NCI-H1694 treated with DMSO at 0.1 percent for 48 hours (cell line): ENCODE measurements at regions not wholly inside any gene's neighbourhood (a gene's known extent, or its start where the extent isn't known, plus 50 kb on each side); places are given as distances from the start of the nearest gene placed in this dataset.
"Not testable (repeated sequence)": the region's sequence is repeated elsewhere in the genome, so short reads cannot be mapped to it uniquely, and the experiment has no call there.

Experiments used
- DNase-seq: peaks from one replicate; lab custom pipeline; 2025; lab: John Stamatoyannopoulos, UW

DNA sequence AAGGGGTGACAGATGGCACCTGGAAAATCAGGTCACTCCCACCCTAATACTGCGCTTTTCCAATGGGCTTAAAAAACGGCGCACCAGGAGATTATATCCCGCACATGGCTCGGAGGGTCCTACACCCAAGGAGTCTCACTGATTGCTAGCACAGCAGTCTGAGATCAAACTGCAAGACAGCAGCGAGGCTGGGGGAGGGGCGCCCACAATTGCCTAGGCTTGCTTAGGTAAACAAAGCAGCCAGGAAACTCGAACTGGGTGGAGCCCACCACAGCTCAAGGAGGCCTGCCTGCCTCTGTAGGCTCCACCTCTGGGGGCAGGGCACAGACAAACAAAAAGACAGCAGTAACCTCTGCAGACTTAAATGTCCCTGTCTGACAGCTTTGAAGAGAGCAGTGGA lies 205.7 kb upstream of the HTR1E start:
- not testable (repeated sequence) for DNase-seq

GRCh38 chr6:86730772-86731171 lies 206.6 kb upstream of the HTR1E start:
- not testable (repeated sequence) for DNase-seq

GRCh38 chr6:86730216-86730615 lies 207.1 kb upstream of the HTR1E start:
- DNase-seq: no peak

DNA sequence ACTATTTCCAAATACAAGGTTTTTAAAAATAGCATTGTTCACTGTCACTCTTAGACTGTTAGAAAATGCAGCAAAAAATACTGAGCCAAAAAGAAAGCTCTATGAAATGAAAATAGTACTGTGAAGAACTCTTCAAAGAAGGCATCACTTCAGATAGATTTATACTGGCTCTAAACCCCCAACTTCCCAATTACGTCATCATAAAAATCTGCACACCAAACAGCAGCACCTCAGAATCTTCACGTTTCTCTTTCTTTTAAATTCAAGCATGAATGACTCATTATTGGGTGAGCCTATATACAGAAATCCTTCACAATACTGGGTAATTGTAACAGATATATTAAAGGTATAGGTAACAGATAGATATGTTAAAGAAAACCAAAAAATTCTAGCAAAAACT lies 208.4 kb upstream of the HTR1E start:
- no peak for DNase-seq

GRCh38 chr6:86724695-86725094 lies 212.6 kb upstream of the HTR1E start:
- no peak for DNase-seq

DNA sequence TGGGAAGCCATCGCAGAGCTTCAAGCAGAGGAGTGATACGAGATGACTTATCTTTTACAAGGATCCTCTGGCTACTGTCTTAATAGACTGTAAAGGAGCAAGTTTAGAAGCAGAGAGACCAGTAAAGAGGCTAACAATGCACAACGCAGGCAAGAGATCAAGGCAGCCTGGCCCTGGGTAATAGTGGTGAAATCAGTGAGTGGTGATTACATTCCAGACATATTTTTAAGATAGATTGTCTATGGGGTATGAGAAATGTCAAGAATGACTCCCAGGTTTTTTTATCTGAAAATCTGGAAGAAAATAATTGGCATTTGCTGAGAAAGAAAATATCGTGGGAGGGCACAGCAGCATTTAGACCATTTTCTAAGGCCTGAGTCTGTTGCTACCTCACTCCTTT lies 213.6 kb upstream of the HTR1E start:
- no peak for DNase-seq

- no peak for DNase-seq
Measured at GRCh38 chr6:86723151-86723550, 214.2 kb upstream of the HTR1E start.

DNA sequence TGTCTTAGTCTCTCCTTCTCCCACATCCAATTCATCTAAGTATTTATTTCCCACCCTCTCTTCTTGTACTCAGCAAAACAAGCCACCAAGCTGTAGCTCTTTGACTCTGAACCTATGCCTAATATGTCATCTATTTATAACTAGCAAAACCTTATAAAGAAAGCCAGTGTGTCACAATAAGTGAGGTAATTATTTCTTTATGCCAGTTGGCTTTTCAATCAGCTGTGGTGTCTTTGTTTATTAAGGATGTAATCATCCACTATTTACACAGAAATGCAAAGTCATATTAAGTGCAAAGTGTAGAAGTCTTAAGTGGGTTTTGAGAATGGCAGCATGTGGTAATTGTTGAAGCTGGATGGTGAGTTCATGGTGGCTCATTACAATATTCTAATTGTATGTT lies 215.2 kb upstream of the HTR1E start:
- no peak for DNase-seq

GRCh38 chr6:86715676-86716075 lies 221.7 kb upstream of the HTR1E start:
- DNase-seq: no peak

DNA sequence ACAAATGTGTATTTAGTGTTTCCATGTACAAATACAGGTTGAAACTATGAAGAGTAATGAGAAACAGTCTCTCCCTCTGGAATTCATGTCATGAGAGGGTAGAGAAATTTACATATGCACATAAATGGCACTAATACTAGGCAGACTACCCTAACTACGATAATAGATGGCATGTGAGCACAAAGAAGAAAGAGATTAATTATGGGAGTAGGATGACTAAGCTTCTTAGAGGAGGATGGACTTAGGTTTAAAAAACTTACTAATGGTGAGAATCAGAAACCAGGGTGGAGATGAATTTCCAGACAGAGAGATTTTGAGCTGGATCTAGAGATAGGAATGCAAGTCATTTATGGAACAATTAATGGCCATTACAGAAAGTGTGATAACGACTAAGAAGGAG lies 225.3 kb upstream of the HTR1E start:
- DNase-seq: no peak

- DNase-seq: no peak
Measured at GRCh38 chr6:86707545-86708120, 229.7 kb upstream of the HTR1E start.

- no peak for DNase-seq
Measured at GRCh38 chr6:86706449-86706848, 230.9 kb upstream of the HTR1E start.

GRCh38 chr6:86701228-86701627 lies 236.1 kb upstream of the HTR1E start:
- not testable (repeated sequence) for DNase-seq

DNA sequence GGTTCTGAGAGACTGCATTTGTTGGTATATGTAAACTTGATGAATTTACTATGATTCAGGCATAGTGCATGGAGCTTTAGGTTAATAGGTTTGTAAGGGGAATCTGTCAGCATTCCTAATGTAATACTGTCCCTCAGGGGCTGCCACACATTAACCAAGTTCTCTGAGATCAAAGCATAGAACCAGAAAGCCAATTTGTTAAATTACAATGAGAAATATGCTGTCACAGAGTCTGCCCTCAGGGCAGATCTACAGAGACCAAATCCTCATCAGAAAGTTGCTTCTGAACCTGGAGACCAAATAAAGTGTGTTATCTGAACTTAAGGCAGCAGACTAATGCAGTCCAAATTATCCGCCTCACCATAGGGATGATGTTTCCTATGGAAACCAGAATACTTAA lies 250.8 kb upstream of the HTR1E start:
- no peak for DNase-seq

- DNase-seq: no peak
Measured at GRCh38 chr6:86685230-86685797, 252.0 kb upstream of the HTR1E start.

DNA sequence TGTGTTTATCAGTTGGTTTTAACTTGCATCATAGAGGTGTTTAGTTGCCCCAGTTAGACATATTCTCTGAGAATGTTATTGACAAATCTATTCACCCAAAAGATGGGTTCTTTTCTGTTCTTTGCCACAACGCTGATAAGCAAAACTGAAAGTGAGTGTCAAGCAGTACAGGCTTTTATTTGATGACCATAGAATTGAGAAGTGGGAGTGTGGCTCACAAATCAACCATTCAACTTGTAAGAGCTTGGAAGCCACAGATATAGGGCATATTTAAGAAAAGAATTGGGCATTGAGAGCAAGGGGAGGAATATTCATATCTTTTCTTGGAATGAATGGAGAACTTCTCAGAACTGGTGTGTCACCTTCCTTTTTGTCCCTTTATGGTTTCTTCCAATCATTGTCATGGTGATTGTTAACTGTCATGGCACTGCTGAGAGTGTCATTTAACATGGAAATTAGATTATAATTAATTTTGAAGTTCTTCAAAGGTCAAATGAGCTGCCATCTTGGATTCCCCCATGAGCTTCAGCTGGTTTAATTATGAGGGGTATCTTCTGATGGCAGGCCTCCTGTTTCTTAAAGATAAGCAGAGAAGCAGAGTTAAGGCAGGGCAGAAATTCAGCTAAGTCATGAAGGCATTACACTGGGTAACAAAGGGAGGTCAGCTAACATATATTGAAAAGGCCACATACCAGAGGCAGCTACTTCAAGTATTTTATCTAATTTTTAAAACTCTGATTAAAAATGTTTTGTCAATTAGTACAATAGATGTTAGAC lies 254.0 kb upstream of the HTR1E start:
- no peak for DNase-seq

- no peak for DNase-seq
Measured at GRCh38 chr6:86682297-86682696, 255.0 kb upstream of the HTR1E start.

- DNase-seq: not testable (repeated sequence)
Measured at GRCh38 chr6:86681140-86681539, 256.2 kb upstream of the HTR1E start.

DNA sequence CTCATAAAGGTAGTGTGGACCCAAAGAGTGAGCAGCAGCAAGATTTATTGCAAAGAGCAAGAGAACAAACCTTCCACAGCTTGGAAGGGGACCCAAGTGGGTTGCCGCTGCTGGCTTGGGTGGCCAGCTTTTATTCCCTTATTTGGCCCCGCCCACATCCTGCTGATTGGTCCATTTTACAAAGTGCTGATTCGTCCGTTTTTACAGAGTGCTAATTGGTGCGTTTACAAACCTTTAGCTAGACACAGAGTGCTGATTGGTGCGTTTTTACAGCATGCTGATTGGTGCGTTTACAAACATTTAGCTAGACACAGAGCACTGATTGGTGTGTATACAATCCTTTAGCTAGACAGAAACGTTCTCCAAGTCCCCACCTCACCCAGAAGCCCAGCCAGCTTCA lies 265.2 kb upstream of the HTR1E start:
- DNase-seq: not testable (repeated sequence)

DNA sequence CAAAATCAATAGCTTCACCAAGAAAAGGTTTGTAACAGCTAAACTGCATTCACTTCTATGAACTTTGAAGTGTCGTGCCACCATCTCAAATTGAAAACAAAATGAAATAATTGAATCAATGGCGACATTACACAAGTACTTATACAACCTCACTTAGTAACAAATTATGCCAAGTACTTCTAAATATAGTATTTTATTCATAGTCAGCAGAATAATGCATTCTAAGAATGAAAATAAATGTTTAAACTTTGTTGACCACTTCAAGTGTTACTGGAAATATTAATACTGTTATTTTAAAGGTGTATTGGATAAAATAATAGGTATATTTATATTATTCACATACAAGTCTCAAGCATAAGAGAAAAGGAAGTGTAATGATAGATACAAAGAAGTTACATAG lies 280.1 kb upstream of the HTR1E start:
- no peak for DNase-seq

- no peak for DNase-seq
Measured at GRCh38 chr6:86629123-86629522, 308.2 kb upstream of the HTR1E start.

DNA sequence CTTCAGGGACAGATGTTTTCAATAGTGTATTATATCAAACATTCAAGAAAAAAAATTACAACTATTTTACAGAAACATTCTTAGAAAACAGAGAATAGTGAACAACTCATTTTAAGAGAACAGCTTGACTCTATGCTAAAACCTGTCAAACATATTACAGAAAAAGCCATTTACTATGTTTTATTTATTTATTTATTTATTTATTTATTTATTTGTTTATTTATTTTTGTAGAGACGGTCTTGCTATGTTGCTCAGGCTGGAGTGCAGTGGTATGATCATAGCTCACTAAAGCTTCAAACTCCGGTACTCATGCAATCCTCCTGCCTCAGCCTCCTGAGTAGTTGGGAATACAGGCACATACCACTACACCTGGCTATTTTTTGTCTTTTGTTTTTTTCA lies 317.9 kb upstream of the HTR1E start:
- no peak for DNase-seq

GRCh38 chr6:86615299-86615698 lies 322.0 kb upstream of the HTR1E start:
- no peak for DNase-seq
